ENCODE measurements at regions not wholly inside any gene's neighbourhood (a gene's known extent, or its start where the extent isn't known, plus 50 kb on each side); places are given as distances from the start of the nearest gene placed in this dataset.

- Histone ChIP-seq H3K36me3 (ENCODE audit: insufficient read depth in 1 of 2, low read depth in 1 of 2) (no peaks in the 10 kb centered on the region), H3K4me3 (no peak overlapping the region), H3K27ac (no peak overlapping the region), H3K4me1 (no peaks in the 10 kb centered on the region), H3K27me3 (ENCODE audit: insufficient read depth in 3 of 3, low read length in 2 of 3) (no peaks in the 10 kb centered on the region), H3K9me3 (no peaks in the 10 kb centered on the region)
- intact Hi-C loops (cut with DNase I): no loop called here
- ATAC-seq (no peak), DNase-seq (no peak)
- TF ChIP-seq CTCF (IDR thresholded peaks at IDR 0.05): no peak
- WGBS, 3 donors: 95 to 97% (median 97%) methylated on average over 1 of the region's 1 CpG
These were observed 1457.3 kb upstream of the ALCAM start for GRCh38 chr3:103909395-103909794.

GRCh38 chr3:103918336-103918735 is 1448.4 kb upstream of the ALCAM start:
- Histone ChIP-seq H3K4me1 (no peaks in the 10 kb centered on the region), H3K27ac (no peak overlapping the region), H3K27me3 (ENCODE audit: insufficient read depth in 3 of 3, low read length in 2 of 3) (no peaks in the 10 kb centered on the region), H3K36me3 (ENCODE audit: insufficient read depth in 1 of 2, low read depth in 1 of 2) (no peaks in the 10 kb centered on the region), H3K9me3 (no peaks in the 10 kb centered on the region), H3K4me3 (no peak overlapping the region)
- TF ChIP-seq CTCF (IDR thresholded peaks at IDR 0.05): no peak
- ATAC-seq: no peak
- intact Hi-C loops (cut with DNase I): no loop called here
- no peak for DNase-seq

GRCh38 chr3:103919327-103919726 is 1447.4 kb upstream of the ALCAM start:
- no peaks in the 10 kb centered on the region for H3K27me3 ChIP-seq (ENCODE audit: insufficient read depth in 3 of 3, low read length in 2 of 3)
- H3K4me1 ChIP-seq: no peaks in the 10 kb centered on the region
- no peaks in the 10 kb centered on the region for H3K9me3 ChIP-seq
- no peak for TF ChIP-seq CTCF (IDR thresholded peaks at IDR 0.05)
- no peak for DNase-seq
- no peaks in the 10 kb centered on the region for H3K36me3 ChIP-seq (ENCODE audit: insufficient read depth in 1 of 2, low read depth in 1 of 2)
- intact Hi-C loops (cut with DNase I): no loop called here
- H3K27ac ChIP-seq: no peak overlapping the region
- ATAC-seq: no peak
- 15 to 21% (median 19%) methylated on average over 3 of the region's 3 CpGs for WGBS, 3 donors
- no peak overlapping the region for H3K4me3 ChIP-seq

GRCh38 chr3:103923907-103924306 is 1442.8 kb upstream of the ALCAM start:
- no peak for TF ChIP-seq CTCF (IDR thresholded peaks at IDR 0.05)
- intact Hi-C loops (cut with DNase I): no loop called here
- DNase-seq: no peak
- Histone ChIP-seq H3K36me3 (ENCODE audit: insufficient read depth in 1 of 2, low read depth in 1 of 2) (no peaks in the 10 kb centered on the region), H3K27ac (no peak overlapping the region), H3K9me3 (no peaks in the 10 kb centered on the region), H3K4me3 (no peak overlapping the region), H3K27me3 (ENCODE audit: insufficient read depth in 3 of 3, low read length in 2 of 3) (no peaks in the 10 kb centered on the region), H3K4me1 (no peaks in the 10 kb centered on the region)
- ATAC-seq: no peak

- Histone ChIP-seq H3K9me3 (no peaks in the 10 kb centered on the region), H3K4me1 (no peaks in the 10 kb centered on the region), H3K4me3 (no peak overlapping the region), H3K27me3 (ENCODE audit: insufficient read depth in 3 of 3, low read length in 2 of 3) (no peaks in the 10 kb centered on the region), H3K27ac (no peak overlapping the region), H3K36me3 (ENCODE audit: insufficient read depth in 1 of 2, low read depth in 1 of 2) (no peaks in the 10 kb centered on the region)
- ATAC-seq (no peak), DNase-seq (no peak)
- 19 to 33% (median 31%) methylated on average over 1 of the region's 1 CpG for WGBS, 3 donors
- no peak for TF ChIP-seq CTCF (IDR thresholded peaks at IDR 0.05)
- intact Hi-C loops (cut with DNase I): no loop called here
These were observed 1442.2 kb upstream of the ALCAM start for GRCh38 chr3:103924544-103924943.

Measured in psoas muscle (tissue), 7 donors.